COLO829 (cell line): ENCODE measurements at regions not wholly inside any gene's neighbourhood (a gene's known extent, or its start where the extent isn't known, plus 50 kb on each side); places are given as distances from the start of the nearest gene placed in this dataset.
"Not testable (repeated sequence)": the region's sequence is repeated elsewhere in the genome, so short reads cannot be mapped to it uniquely, and the experiment has no call there.

Experiments used
- DNase-seq: peaks from one replicate; pipeline ENCODE4 v3.0.0; 2012; ENCODE audit warnings: low spot score

GRCh38 chr6:27854421-27854820, 57.8 kb downstream of the OR2B2 start:
- DNase-seq = no peak

GRCh38 chr6:27851440-27851839, 60.8 kb downstream of the OR2B2 start:
- DNase-seq = no peak

GRCh38 chr6:27849001-27849400, 63.2 kb downstream of the OR2B2 start:
- not testable (repeated sequence) for DNase-seq

- DNase-seq = no peak
These were observed 64.5 kb downstream of the OR2B2 start for GRCh38 chr6:27847706-27848105.

- no peak for DNase-seq
These were observed 71.6 kb downstream of the OR2B2 start for GRCh38 chr6:27840572-27840971.

- DNase-seq = no peak
These were observed 72.3 kb downstream of the OR2B2 start for GRCh38 chr6:27839626-27840475.

- DNase-seq = no peak
These were observed 73.1 kb downstream of the OR2B2 start for GRCh38 chr6:27838945-27839625.

- DNase-seq = peak; percentile 97
These were observed 73.9 kb downstream of the OR2B2 start for GRCh38 chr6:27838058-27838944.

- DNase-seq = no peak
These were observed 74.6 kb downstream of the OR2B2 start for GRCh38 chr6:27837625-27838057.

- DNase-seq = peak; percentile 86
These were observed 75.2 kb downstream of the OR2B2 start for GRCh38 chr6:27836783-27837624.

- no peak for DNase-seq
These were observed 75.9 kb downstream of the OR2B2 start for GRCh38 chr6:27836141-27836782.

- no peak for DNase-seq
These were observed 77.2 kb downstream of the OR2B2 start for GRCh38 chr6:27834879-27835549.

- DNase-seq = no peak
These were observed 77.8 kb downstream of the OR2B2 start for GRCh38 chr6:27834384-27834783.

- not testable (repeated sequence) for DNase-seq
These were observed 80.6 kb downstream of the OR2B2 start for GRCh38 chr6:27831434-27832081.

- DNase-seq = not testable (repeated sequence)
These were observed 81.4 kb downstream of the OR2B2 start for GRCh38 chr6:27830600-27831433.

- DNase-seq = no peak
These were observed 82.0 kb downstream of the OR2B2 start for GRCh38 chr6:27830212-27830599.

- no peak for DNase-seq
These were observed 82.6 kb downstream of the OR2B2 start for GRCh38 chr6:27829453-27830211.

- not testable (repeated sequence) for DNase-seq
These were observed 84.7 kb downstream of the OR2B2 start for GRCh38 chr6:27827477-27827876.
